ENCODE measurements at regions not wholly inside any gene's neighbourhood (a gene's known extent, or its start where the extent isn't known, plus 50 kb on each side); places are given as distances from the start of the nearest gene placed in this dataset.

- 91% methylated on average over 6 of the region's 8 CpGs for WGBS
Measured at GRCh38 chr13:92938486-92939020, 288.1 kb upstream of the GPC6 start.

GRCh38 chr13:92941167-92941566 lies 285.4 kb upstream of the GPC6 start:
- Histone ChIP-seq H3K18ac (ENCODE audit: low read depth in 1 of 2, low read length in 2 of 2) (no peak overlapping the region), H2BK15ac (ENCODE audit: low read depth, poor library complexity, severe bottlenecking) (no peak overlapping the region), H2BK120ac (ENCODE audit: low read depth, low read length) (no peak overlapping the region), H3K4me3 (ENCODE audit: insufficient read depth in 1 of 2, low read depth in 1 of 2, low read length in 2 of 2) (no peak overlapping the region), H3K79me1 (replicated peaks; ENCODE audit: low read length, poor library complexity, severe bottlenecking) (no peaks in the 10 kb centered on the region), H4K8ac (ENCODE audit: low read length) (no peak overlapping the region), H3K27me3 (ENCODE audit: control insufficient read depth in 1 of 2, insufficient read depth in 1 of 2, low read length in 2 of 2) (no peaks in the 10 kb centered on the region), H3K36me3 (ENCODE audit: control insufficient read depth in 1 of 2, insufficient read depth in 2 of 2, low read depth in 1 of 2, low read length in 2 of 2) (no peaks in the 10 kb centered on the region), H3K4me2 (ENCODE audit: low read length, poor library complexity, severe bottlenecking) (no peak overlapping the region), H3K23ac (ENCODE audit: low read length in 2 of 2) (no peak overlapping the region), H3K9me3 (ENCODE audit: control insufficient read depth, low read length) (no peaks in the 10 kb centered on the region), H3K27ac (ENCODE audit: low read length, poor library complexity, severe bottlenecking) (no peak overlapping the region), H2BK12ac (ENCODE audit: low read length in 2 of 2) (no peak overlapping the region), H2AFZ (ENCODE audit: low read depth, low read length) (no peak overlapping the region), H2AK5ac (ENCODE audit: low read length, severe bottlenecking) (no peak overlapping the region), H3K14ac (ENCODE audit: low read length in 2 of 2) (no peak overlapping the region), H2BK5ac (ENCODE audit: low read depth, low read length, poor library complexity, severe bottlenecking) (no peak overlapping the region), H3K4ac (ENCODE audit: low read depth in 1 of 2, low read length in 2 of 2) (no peak overlapping the region), H3K4me1 (ENCODE audit: control insufficient read depth, insufficient read depth, low read depth, low read length) (no peaks in the 10 kb centered on the region), H4K91ac (ENCODE audit: low read length) (no peak overlapping the region), H3K9ac (ENCODE audit: low read length) (no peak overlapping the region)
- no peak for DNase-seq

More at GRCh38 chr13:92938486-92939020, 288.1 kb upstream of the GPC6 start:
- Histone ChIP-seq H3K4ac (ENCODE audit: low read depth in 1 of 2, low read length in 2 of 2) (no peak overlapping the region), H3K4me3 (ENCODE audit: insufficient read depth in 1 of 2, low read depth in 1 of 2, low read length in 2 of 2) (no peak overlapping the region), H3K9me3 (ENCODE audit: control insufficient read depth, low read length) (no peaks in the 10 kb centered on the region), H3K4me2 (ENCODE audit: low read length, poor library complexity, severe bottlenecking) (no peak overlapping the region), H2BK5ac (ENCODE audit: low read depth, low read length, poor library complexity, severe bottlenecking) (no peak overlapping the region), H2AK5ac (ENCODE audit: low read length, severe bottlenecking) (no peak overlapping the region), H2BK120ac (ENCODE audit: low read depth, low read length) (no peak overlapping the region), H3K27ac (ENCODE audit: low read length, poor library complexity, severe bottlenecking) (no peak overlapping the region), H2AFZ (ENCODE audit: low read depth, low read length) (no peak overlapping the region), H3K4me1 (ENCODE audit: control insufficient read depth, insufficient read depth, low read depth, low read length) (no peaks in the 10 kb centered on the region), H3K79me1 (replicated peaks; ENCODE audit: low read length, poor library complexity, severe bottlenecking) (no peaks in the 10 kb centered on the region), H3K18ac (ENCODE audit: low read depth in 1 of 2, low read length in 2 of 2) (no peak overlapping the region), H3K9ac (ENCODE audit: low read length) (no peak overlapping the region), H2BK12ac (ENCODE audit: low read length in 2 of 2) (no peak overlapping the region), H4K8ac (ENCODE audit: low read length) (no peak overlapping the region), H3K14ac (ENCODE audit: low read length in 2 of 2) (no peak overlapping the region), H3K23ac (ENCODE audit: low read length in 2 of 2) (no peak overlapping the region), H3K27me3 (ENCODE audit: control insufficient read depth in 1 of 2, insufficient read depth in 1 of 2, low read length in 2 of 2) (no peaks in the 10 kb centered on the region), H3K36me3 (ENCODE audit: control insufficient read depth in 1 of 2, insufficient read depth in 2 of 2, low read depth in 1 of 2, low read length in 2 of 2) (no peaks in the 10 kb centered on the region), H2BK15ac (ENCODE audit: low read depth, poor library complexity, severe bottlenecking) (no peak overlapping the region), H4K91ac (ENCODE audit: low read length) (no peak overlapping the region)
- no peak for DNase-seq

GRCh38 chr13:92947770-92948434 lies 278.7 kb upstream of the GPC6 start:
- Histone ChIP-seq H2AFZ (ENCODE audit: low read depth, low read length) (no peak overlapping the region), H3K14ac (ENCODE audit: low read length in 2 of 2) (no peak overlapping the region), H3K9me3 (ENCODE audit: control insufficient read depth, low read length) (no peaks in the 10 kb centered on the region), H4K8ac (ENCODE audit: low read length) (no peak overlapping the region), H3K18ac (ENCODE audit: low read depth in 1 of 2, low read length in 2 of 2) (no peak overlapping the region), H2BK120ac (ENCODE audit: low read depth, low read length) (no peak overlapping the region), H3K4me3 (ENCODE audit: insufficient read depth in 1 of 2, low read depth in 1 of 2, low read length in 2 of 2) (no peak overlapping the region), H3K27me3 (ENCODE audit: control insufficient read depth in 1 of 2, insufficient read depth in 1 of 2, low read length in 2 of 2) (no peaks in the 10 kb centered on the region), H3K36me3 (ENCODE audit: control insufficient read depth in 1 of 2, insufficient read depth in 2 of 2, low read depth in 1 of 2, low read length in 2 of 2) (no peaks in the 10 kb centered on the region), H3K23ac (ENCODE audit: low read length in 2 of 2) (no peak overlapping the region), H3K79me1 (replicated peaks; ENCODE audit: low read length, poor library complexity, severe bottlenecking) (no peaks in the 10 kb centered on the region), H3K9ac (ENCODE audit: low read length) (no peak overlapping the region), H3K4ac (ENCODE audit: low read depth in 1 of 2, low read length in 2 of 2) (no peak overlapping the region), H3K4me2 (ENCODE audit: low read length, poor library complexity, severe bottlenecking) (no peak overlapping the region), H2BK15ac (ENCODE audit: low read depth, poor library complexity, severe bottlenecking) (no peak overlapping the region), H3K27ac (ENCODE audit: low read length, poor library complexity, severe bottlenecking) (no peak overlapping the region), H2BK12ac (ENCODE audit: low read length in 2 of 2) (no peak overlapping the region), H2BK5ac (ENCODE audit: low read depth, low read length, poor library complexity, severe bottlenecking) (no peak overlapping the region), H2AK5ac (ENCODE audit: low read length, severe bottlenecking) (no peak overlapping the region), H4K91ac (ENCODE audit: low read length) (no peak overlapping the region), H3K4me1 (ENCODE audit: control insufficient read depth, insufficient read depth, low read depth, low read length) (peaks cover 3% of the 10 kb centered on the region)
- no peak for DNase-seq
- WGBS: 83% methylated on average over 2 of the region's 2 CpGs

GRCh38 chr13:92950771-92951170 lies 275.8 kb upstream of the GPC6 start:
- H4K91ac ChIP-seq (ENCODE audit: low read length): no peak overlapping the region

More at GRCh38 chr13:92950771-92951170, 275.8 kb upstream of the GPC6 start:
- DNase-seq: no peak
- H3K4me3 ChIP-seq (ENCODE audit: insufficient read depth in 1 of 2, low read depth in 1 of 2, low read length in 2 of 2): no peak overlapping the region
- no peak overlapping the region for H2AFZ ChIP-seq (ENCODE audit: low read depth, low read length)
- H3K4ac ChIP-seq (ENCODE audit: low read depth in 1 of 2, low read length in 2 of 2): no peak overlapping the region
- H2AK5ac ChIP-seq (ENCODE audit: low read length, severe bottlenecking): no peak overlapping the region
- H3K23ac ChIP-seq (ENCODE audit: low read length in 2 of 2): no peak overlapping the region
- no peak overlapping the region for H3K14ac ChIP-seq (ENCODE audit: low read length in 2 of 2)
- H3K27me3 ChIP-seq (ENCODE audit: control insufficient read depth in 1 of 2, insufficient read depth in 1 of 2, low read length in 2 of 2): no peaks in the 10 kb centered on the region
- H2BK5ac ChIP-seq (ENCODE audit: low read depth, low read length, poor library complexity, severe bottlenecking): no peak overlapping the region
- H3K9ac ChIP-seq (ENCODE audit: low read length): no peak overlapping the region
- 67% methylated on average over 1 of the region's 2 CpGs for WGBS
- no peak overlapping the region for H3K18ac ChIP-seq (ENCODE audit: low read depth in 1 of 2, low read length in 2 of 2)
- no peaks in the 10 kb centered on the region for H3K36me3 ChIP-seq (ENCODE audit: control insufficient read depth in 1 of 2, insufficient read depth in 2 of 2, low read depth in 1 of 2, low read length in 2 of 2)
- no peaks in the 10 kb centered on the region for H3K9me3 ChIP-seq (ENCODE audit: control insufficient read depth, low read length)
- H3K4me2 ChIP-seq (ENCODE audit: low read length, poor library complexity, severe bottlenecking): no peak overlapping the region
- H3K27ac ChIP-seq (ENCODE audit: low read length, poor library complexity, severe bottlenecking): peak overlapping the region; percentile 74
- H4K8ac ChIP-seq (ENCODE audit: low read length): no peak overlapping the region
- no peak overlapping the region for H2BK120ac ChIP-seq (ENCODE audit: low read depth, low read length)
- no peak overlapping the region for H2BK12ac ChIP-seq (ENCODE audit: low read length in 2 of 2)
- peaks cover 3% of the 10 kb centered on the region for H3K4me1 ChIP-seq (ENCODE audit: control insufficient read depth, insufficient read depth, low read depth, low read length)
- no peak overlapping the region for H2BK15ac ChIP-seq (ENCODE audit: low read depth, poor library complexity, severe bottlenecking)
- H3K79me1 ChIP-seq (replicated peaks; ENCODE audit: low read length, poor library complexity, severe bottlenecking): no peaks in the 10 kb centered on the region
